ENCODE measurements at regions not wholly inside any gene's neighbourhood (a gene's known extent, or its start where the extent isn't known, plus 50 kb on each side); places are given as distances from the start of the nearest gene placed in this dataset.

DNA sequence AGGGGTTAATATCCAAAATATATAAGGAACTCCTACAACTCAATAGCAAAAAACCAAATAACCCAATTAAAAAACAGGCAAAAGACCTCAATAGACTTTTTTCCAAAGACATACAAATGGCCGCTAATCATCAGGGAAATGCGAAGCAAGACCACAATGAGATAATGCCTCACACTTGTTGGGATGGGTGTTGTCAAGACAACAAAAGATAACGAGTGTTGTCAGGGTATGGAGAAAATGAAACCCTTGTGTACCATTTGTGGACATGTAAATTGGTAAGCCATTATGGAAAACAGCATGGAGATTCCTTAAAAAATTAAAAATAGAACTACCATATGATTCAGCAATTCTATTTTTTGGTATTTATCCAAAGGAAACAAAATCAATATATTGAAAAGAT, 620.2 kb downstream of the ACTL7B start:
- FAIRE-seq, result no peak
- H4K20me1 ChIP-seq (ENCODE audit: control insufficient read depth, extremely low read depth, insufficient read depth, low read length), result no peaks in the 10 kb centered on the region
- no peaks in the 10 kb centered on the region for H3K9me1 ChIP-seq (ENCODE audit: control insufficient read depth, extremely low read depth, insufficient read depth, low read length)
- H3K4me1 ChIP-seq (ENCODE audit: control insufficient read depth, extremely low read depth, insufficient read depth, low read length), result no peaks in the 10 kb centered on the region
- H2AFZ ChIP-seq (ENCODE audit: control insufficient read depth, low read length), result no peak overlapping the region
- no peaks in the 10 kb centered on the region for H3K27me3 ChIP-seq (ENCODE audit: control insufficient read depth, extremely low read depth, insufficient read depth, low read length)
- no peak overlapping the region for H3K4me3 ChIP-seq (ENCODE audit: control insufficient read depth in 2 of 3, extremely low read depth in 1 of 3, insufficient read depth in 2 of 3, low read depth in 1 of 3, low read length in 3 of 3)
- no peak overlapping the region for H3K4me2 ChIP-seq (ENCODE audit: control insufficient read depth, extremely low read depth, insufficient read depth, low read depth, low read length)
- no peaks in the 10 kb centered on the region for H3K9me3 ChIP-seq (ENCODE audit: control insufficient read depth, low read depth, low read length)
- TF ChIP-seq EZH2 (IDR thresholded peaks at IDR 0.05; ENCODE audit: low read length), result no peak
- TF ChIP-seq, protein P1, sequence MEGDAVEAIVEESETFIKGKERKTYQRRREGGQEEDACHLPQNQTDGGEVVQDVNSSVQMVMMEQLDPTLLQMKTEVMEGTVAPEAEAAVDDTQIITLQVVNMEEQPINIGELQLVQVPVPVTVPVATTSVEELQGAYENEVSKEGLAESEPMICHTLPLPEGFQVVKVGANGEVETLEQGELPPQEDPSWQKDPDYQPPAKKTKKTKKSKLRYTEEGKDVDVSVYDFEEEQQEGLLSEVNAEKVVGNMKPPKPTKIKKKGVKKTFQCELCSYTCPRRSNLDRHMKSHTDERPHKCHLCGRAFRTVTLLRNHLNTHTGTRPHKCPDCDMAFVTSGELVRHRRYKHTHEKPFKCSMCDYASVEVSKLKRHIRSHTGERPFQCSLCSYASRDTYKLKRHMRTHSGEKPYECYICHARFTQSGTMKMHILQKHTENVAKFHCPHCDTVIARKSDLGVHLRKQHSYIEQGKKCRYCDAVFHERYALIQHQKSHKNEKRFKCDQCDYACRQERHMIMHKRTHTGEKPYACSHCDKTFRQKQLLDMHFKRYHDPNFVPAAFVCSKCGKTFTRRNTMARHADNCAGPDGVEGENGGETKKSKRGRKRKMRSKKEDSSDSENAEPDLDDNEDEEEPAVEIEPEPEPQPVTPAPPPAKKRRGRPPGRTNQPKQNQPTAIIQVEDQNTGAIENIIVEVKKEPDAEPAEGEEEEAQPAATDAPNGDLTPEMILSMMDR (optimal IDR thresholded peaks at IDR 0.05 in 1 of 3, IDR thresholded peaks at IDR 0.05 in 1 of 3, conservative IDR thresholded peaks at IDR 0.05 in 1 of 3; ENCODE audit: extremely low read depth in 1 of 3, insufficient read depth in 2 of 3, low read length in 3 of 3), result no peak
- H3K79me2 ChIP-seq (ENCODE audit: control insufficient read depth, insufficient read depth, low read length), result no peaks in the 10 kb centered on the region
- no peaks in the 10 kb centered on the region for H3K36me3 ChIP-seq (ENCODE audit: control insufficient read depth in 2 of 2, extremely low read depth in 1 of 2, insufficient read depth in 2 of 2, low read length in 2 of 2)
- no peak overlapping the region for H3K27ac ChIP-seq (ENCODE audit: control insufficient read depth, insufficient read depth, low read length)
- dilution Hi-C loops (cut with MboI; ENCODE audit: extremely low pct_ligation_motif_present, low sequenced_read_pairs), result no loop called here
- H3K9ac ChIP-seq (ENCODE audit: control insufficient read depth, extremely low read depth, insufficient read depth, low read length), result no peak overlapping the region
- no peak for DNase-seq (ENCODE audit: low read depth, low spot score)

DNA sequence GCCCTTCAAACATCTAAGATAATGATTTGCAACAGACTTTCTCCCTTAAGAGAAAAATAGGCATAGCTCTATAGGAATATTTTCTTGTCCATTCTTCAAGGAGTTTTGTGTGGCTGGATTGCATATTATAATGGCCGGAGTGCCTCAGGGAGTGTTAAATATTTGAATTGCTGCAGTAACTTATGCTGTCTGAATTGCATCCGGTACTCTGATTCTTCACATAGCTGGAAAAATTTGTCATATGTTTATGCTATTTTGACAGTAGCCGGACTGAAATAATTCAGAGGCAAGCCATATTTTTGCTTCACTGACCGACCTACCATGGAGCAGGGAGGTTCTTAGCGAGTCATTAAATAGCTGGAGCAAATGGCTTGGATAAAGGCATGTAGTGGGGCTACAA, 621.0 kb downstream of the ACTL7B start:
- FAIRE-seq, result no peak

More for the DNA sequence above, 621.0 kb downstream of the ACTL7B start:
- H4K20me1 ChIP-seq (ENCODE audit: control insufficient read depth, extremely low read depth, insufficient read depth, low read length), result no peaks in the 10 kb centered on the region
- H3K79me2 ChIP-seq (ENCODE audit: control insufficient read depth, insufficient read depth, low read length), result no peaks in the 10 kb centered on the region
- dilution Hi-C loops (cut with MboI; ENCODE audit: extremely low pct_ligation_motif_present, low sequenced_read_pairs), result no loop called here
- H3K27ac ChIP-seq (ENCODE audit: control insufficient read depth, insufficient read depth, low read length), result no peak overlapping the region
- no peaks in the 10 kb centered on the region for H3K27me3 ChIP-seq (ENCODE audit: control insufficient read depth, extremely low read depth, insufficient read depth, low read length)
- no peak for TF ChIP-seq EZH2 (IDR thresholded peaks at IDR 0.05; ENCODE audit: low read length)
- TF ChIP-seq, protein P1 (optimal IDR thresholded peaks at IDR 0.05 in 1 of 3, IDR thresholded peaks at IDR 0.05 in 1 of 3, conservative IDR thresholded peaks at IDR 0.05 in 1 of 3; ENCODE audit: extremely low read depth in 1 of 3, insufficient read depth in 2 of 3, low read length in 3 of 3), result no peak
- H3K4me3 ChIP-seq (ENCODE audit: control insufficient read depth in 2 of 3, extremely low read depth in 1 of 3, insufficient read depth in 2 of 3, low read depth in 1 of 3, low read length in 3 of 3), result no peak overlapping the region
- no peak overlapping the region for H3K9ac ChIP-seq (ENCODE audit: control insufficient read depth, extremely low read depth, insufficient read depth, low read length)
- no peaks in the 10 kb centered on the region for H3K4me1 ChIP-seq (ENCODE audit: control insufficient read depth, extremely low read depth, insufficient read depth, low read length)
- no peak overlapping the region for H2AFZ ChIP-seq (ENCODE audit: control insufficient read depth, low read length)
- no peak for DNase-seq (ENCODE audit: low read depth, low spot score)
- no peaks in the 10 kb centered on the region for H3K36me3 ChIP-seq (ENCODE audit: control insufficient read depth in 2 of 2, extremely low read depth in 1 of 2, insufficient read depth in 2 of 2, low read length in 2 of 2)
- H3K9me1 ChIP-seq (ENCODE audit: control insufficient read depth, extremely low read depth, insufficient read depth, low read length), result no peaks in the 10 kb centered on the region
- no peak overlapping the region for H3K4me2 ChIP-seq (ENCODE audit: control insufficient read depth, extremely low read depth, insufficient read depth, low read depth, low read length)
- H3K9me3 ChIP-seq (ENCODE audit: control insufficient read depth, low read depth, low read length), result no peaks in the 10 kb centered on the region

Measured in keratinocyte (primary cell).